SU-DHL-6 (cell line): ENCODE measurements at regions not wholly inside any gene's neighbourhood (a gene's known extent, or its start where the extent isn't known, plus 50 kb on each side); places are given as distances from the start of the nearest gene placed in this dataset.

Experiments
- H2AFZ ChIP-seq: fragments of 200-600 bp; sonication (generic); 2 replicates; pipeline ENCODE4 v1.6.1; 2014; ENCODE audit warnings: low read depth, mild to moderate bottlenecking, moderate library complexity, mixed read lengths, antibody characterized with exemption, low read length; ENCODE audit not compliant: severe bottlenecking
- H3F3A ChIP-seq: fragments of 200-600 bp; shearing (Covaris generic); 2 replicates; pipeline ENCODE4 v1.6.0; 2016; ENCODE audit warnings: antibody characterized with exemption, mild to moderate bottlenecking; ENCODE audit not compliant: insufficient read depth
- H3K27ac ChIP-seq: fragments of 200-600 bp; sonication (generic); 2 replicates; pipeline ENCODE4 v1.5.1; 2016; ENCODE audit warnings: low read depth, mild to moderate bottlenecking, low read length, moderate library complexity, mixed read lengths
- H3K27me3 ChIP-seq: fragments of 200-600 bp; sonication (generic), shearing (Covaris generic); 2 replicates; pipeline ENCODE4 v1.6.0; 2014; ENCODE audit warnings: mild to moderate bottlenecking, low read length
- H3K36me3 ChIP-seq: fragments of 200-600 bp; sonication (generic); 2 replicates; pipeline ENCODE4 v1.6.1; 2014; ENCODE audit warnings: mild to moderate bottlenecking, low read length, mixed read lengths
- H3K4me2 ChIP-seq: fragments of 300-600, 200-600 bp; shearing (Covaris generic), sonication (generic); 2 replicates; pipeline ENCODE4 v1.6.0; 2014; ENCODE audit warnings: low read length, low read depth, mild to moderate bottlenecking; ENCODE audit not compliant: poor library complexity, severe bottlenecking
- H3K4me3 ChIP-seq: fragments of 200-600 bp; sonication (generic); 2 replicates; pipeline ENCODE4 v1.5.1; 2014; ENCODE audit warnings: antibody characterized with exemption, low read length, mild to moderate bottlenecking, mixed read lengths; ENCODE audit not compliant: insufficient read depth, poor library complexity, severe bottlenecking
- H3K79me2 ChIP-seq: fragments of 200-600 bp; sonication (generic); 2 replicates; pipeline ENCODE4 v1.6.1; 2014; ENCODE audit warnings: mild to moderate bottlenecking, low read length, moderate library complexity; ENCODE audit not compliant: insufficient read depth
- H3K9ac ChIP-seq: fragments of 200-600 bp; sonication (generic); 2 replicates; pipeline ENCODE4 v1.7.0; 2014; ENCODE audit warnings: mild to moderate bottlenecking, low read length
- H3K9me2 ChIP-seq: fragments of 200-600 bp; sonication (generic); replicated peaks from 2 replicates; pipeline ENCODE4 v1.6.1; 2014; ENCODE audit warnings: low read length; ENCODE audit not compliant: insufficient read depth
- H3K9me3 ChIP-seq: fragments of 200-600 bp; sonication (generic); 2 replicates; pipeline ENCODE4 v1.6.1; 2014; ENCODE audit warnings: low read length, mixed read lengths; ENCODE audit not compliant: insufficient read depth
- H4K20me1 ChIP-seq: fragments of 200-600 bp; sonication (generic); 2 replicates; pipeline ENCODE4 v1.6.1; 2014; ENCODE audit warnings: low read depth, mild to moderate bottlenecking, antibody characterized with exemption, low read length, moderate library complexity, mixed read lengths
- EZH2phosphoT487 ChIP-seq: fragments of 200-600 bp; sonication (generic), shearing (Covaris generic); conservative IDR thresholded peaks from 2 replicates; pipeline ENCODE4 v1.6.1; 2018; ENCODE audit warnings: mild to moderate bottlenecking, antibody characterized with exemption, low read length, moderate library complexity, mixed read lengths
- TF ChIP-seq, protein P1 (sequence below): fragments of 200-600 bp; sonication (generic); IDR thresholded peaks from one replicate; pipeline ENCODE4 v1.5.1; 2017; ENCODE audit warnings: antibody characterized with exemption, mild to moderate bottlenecking, low read length, moderate library complexity; ENCODE audit not compliant: insufficient read depth, poor library complexity, severe bottlenecking

DNA sequence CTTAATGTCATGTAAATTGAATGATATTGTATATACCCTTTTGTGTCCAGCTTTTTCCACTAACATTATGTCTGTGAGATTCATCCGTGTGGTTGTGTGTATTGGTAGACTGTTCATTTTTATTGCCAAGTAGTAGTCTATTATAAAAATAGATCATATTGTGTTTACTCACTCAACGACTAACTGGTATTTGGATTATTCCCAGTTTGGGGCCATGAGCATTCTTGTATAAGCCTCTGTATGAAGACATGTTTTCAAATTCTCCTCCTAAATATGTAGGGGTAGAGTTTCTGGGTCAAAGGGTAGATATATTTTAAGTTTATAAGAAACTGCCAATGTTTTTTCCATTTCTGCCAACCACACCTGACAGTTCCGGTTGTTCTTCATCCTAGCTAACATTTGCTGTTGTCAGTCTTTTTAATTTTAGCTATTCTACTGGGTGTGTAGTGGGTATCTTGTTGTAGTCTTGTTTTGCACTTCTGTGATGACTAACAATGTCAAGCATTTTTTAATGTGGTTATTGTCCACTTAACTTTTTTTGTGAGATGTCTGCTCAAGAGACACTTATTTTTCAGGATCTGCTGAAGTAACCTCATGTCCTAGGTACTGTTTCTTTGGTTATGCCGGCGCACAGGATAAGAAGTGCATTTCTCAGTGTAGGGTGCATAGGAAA lies 93.2 kb downstream of the DACT1 start:
- Histone ChIP-seq H3K36me3 (no peaks in the 10 kb centered on the region), H2AFZ (no peak overlapping the region), H3K9me3 (no peaks in the 10 kb centered on the region), H3K79me2 (no peaks in the 10 kb centered on the region), H3K4me2 (no peak overlapping the region), H3K27ac (no peak overlapping the region), H3F3A (no peaks in the 10 kb centered on the region), H3K4me3 (no peak overlapping the region), H3K9me2 (no peaks in the 10 kb centered on the region), H3K9ac (no peak overlapping the region), H3K27me3 (no peaks in the 10 kb centered on the region), H4K20me1 (no peaks in the 10 kb centered on the region)
- TF ChIP-seq EZH2phosphoT487: no peak
- TF ChIP-seq, protein P1, sequence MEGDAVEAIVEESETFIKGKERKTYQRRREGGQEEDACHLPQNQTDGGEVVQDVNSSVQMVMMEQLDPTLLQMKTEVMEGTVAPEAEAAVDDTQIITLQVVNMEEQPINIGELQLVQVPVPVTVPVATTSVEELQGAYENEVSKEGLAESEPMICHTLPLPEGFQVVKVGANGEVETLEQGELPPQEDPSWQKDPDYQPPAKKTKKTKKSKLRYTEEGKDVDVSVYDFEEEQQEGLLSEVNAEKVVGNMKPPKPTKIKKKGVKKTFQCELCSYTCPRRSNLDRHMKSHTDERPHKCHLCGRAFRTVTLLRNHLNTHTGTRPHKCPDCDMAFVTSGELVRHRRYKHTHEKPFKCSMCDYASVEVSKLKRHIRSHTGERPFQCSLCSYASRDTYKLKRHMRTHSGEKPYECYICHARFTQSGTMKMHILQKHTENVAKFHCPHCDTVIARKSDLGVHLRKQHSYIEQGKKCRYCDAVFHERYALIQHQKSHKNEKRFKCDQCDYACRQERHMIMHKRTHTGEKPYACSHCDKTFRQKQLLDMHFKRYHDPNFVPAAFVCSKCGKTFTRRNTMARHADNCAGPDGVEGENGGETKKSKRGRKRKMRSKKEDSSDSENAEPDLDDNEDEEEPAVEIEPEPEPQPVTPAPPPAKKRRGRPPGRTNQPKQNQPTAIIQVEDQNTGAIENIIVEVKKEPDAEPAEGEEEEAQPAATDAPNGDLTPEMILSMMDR: no peak

DNA sequence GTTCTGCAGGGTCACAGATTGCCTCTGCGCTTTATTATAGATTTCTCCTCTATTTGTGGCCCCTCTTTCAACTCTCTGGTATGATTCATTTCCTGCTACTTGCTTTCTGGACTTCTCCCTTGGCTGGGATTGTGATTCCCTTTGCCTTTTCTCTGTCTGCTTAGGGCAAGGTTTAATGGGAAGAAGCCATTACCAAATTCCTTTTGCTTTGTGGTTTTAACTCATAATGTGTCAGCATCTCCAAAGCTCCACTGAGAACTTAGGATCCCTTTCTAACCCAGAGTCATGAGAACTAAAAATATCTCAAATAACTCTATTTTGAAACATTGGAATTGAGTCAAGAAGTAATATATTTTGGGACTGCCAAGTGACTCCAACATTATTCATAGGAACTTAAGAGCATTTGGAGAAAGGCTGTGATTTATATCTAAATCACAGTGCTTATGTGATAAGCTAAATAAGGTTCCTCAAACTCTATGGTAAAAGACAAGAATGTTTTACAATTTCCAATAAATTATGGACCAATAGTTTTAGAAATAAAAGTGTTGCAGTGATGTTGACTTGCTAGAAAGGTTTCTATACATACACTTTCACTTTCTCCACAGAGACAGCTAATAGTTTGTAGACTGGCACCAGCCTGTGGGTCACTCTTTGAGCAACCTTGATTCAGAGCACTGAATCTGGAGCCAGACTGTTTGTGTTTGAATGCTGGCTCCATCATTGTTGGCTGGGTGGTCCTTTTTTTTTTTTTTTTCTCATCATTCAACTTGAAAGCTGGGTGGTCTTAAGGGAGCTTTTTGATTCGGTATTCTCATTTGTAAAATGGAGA lies 93.9 kb downstream of the DACT1 start:
- H3K9me3 ChIP-seq: no peaks in the 10 kb centered on the region
- H3K27ac ChIP-seq: no peak overlapping the region
- no peak overlapping the region for H2AFZ ChIP-seq
- TF ChIP-seq EZH2phosphoT487: no peak
- TF ChIP-seq, protein P1: no peak
- no peaks in the 10 kb centered on the region for H3K27me3 ChIP-seq
- H3F3A ChIP-seq: no peaks in the 10 kb centered on the region
- H3K9ac ChIP-seq: no peak overlapping the region
- H3K36me3 ChIP-seq: no peaks in the 10 kb centered on the region
- no peak overlapping the region for H3K4me3 ChIP-seq
- no peaks in the 10 kb centered on the region for H3K79me2 ChIP-seq
- no peak overlapping the region for H3K4me2 ChIP-seq
- no peaks in the 10 kb centered on the region for H3K9me2 ChIP-seq
- H4K20me1 ChIP-seq: no peaks in the 10 kb centered on the region

DNA sequence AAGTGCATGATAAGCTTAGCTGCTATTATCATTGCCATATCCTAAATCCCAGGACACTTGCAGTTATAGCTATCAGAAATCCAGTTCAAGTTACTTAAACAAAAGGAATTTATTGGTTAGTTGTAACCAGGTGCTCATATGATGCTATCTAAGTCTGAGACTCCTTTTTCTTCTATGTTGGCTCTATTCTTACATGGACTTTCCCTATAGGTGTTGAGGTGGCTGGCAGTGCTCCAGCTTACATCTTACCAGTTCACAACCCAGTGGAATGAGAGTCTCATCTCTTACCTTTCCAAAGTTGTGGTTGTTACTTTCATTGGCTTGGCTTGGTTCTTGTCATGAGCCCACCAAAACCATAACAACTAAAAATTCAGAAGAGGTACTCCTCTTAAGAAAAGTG lies 94.6 kb downstream of the DACT1 start:
- H3K27ac ChIP-seq: no peak overlapping the region
- no peak overlapping the region for H3K4me2 ChIP-seq
- H3K9ac ChIP-seq: no peak overlapping the region

More for the DNA sequence above, 94.6 kb downstream of the DACT1 start:
- Histone ChIP-seq H3K4me3 (no peak overlapping the region), H3K36me3 (no peaks in the 10 kb centered on the region), H2AFZ (no peak overlapping the region), H3K27me3 (no peaks in the 10 kb centered on the region), H3K9me3 (no peaks in the 10 kb centered on the region), H3K9me2 (no peaks in the 10 kb centered on the region), H3F3A (no peaks in the 10 kb centered on the region), H3K79me2 (no peaks in the 10 kb centered on the region), H4K20me1 (no peaks in the 10 kb centered on the region)
- no peak for TF ChIP-seq EZH2phosphoT487
- TF ChIP-seq, protein P1: no peak
